HG03039 (cell line): ENCODE measurements at regions not wholly inside any gene's neighbourhood (a gene's known extent, or its start where the extent isn't known, plus 50 kb on each side); places are given as distances from the start of the nearest gene placed in this dataset.

Source experiments
- ATAC-seq: cut with Tn5 transposase; IDR thresholded peaks from one replicate; pipeline ENCODE4 v1.9.1; 2021; ENCODE audit warnings: mild to moderate bottlenecking, moderate library complexity; ENCODE audit not compliant: unreplicated experiment

GRCh38 chr13:33739254-33739653 is 78.7 kb upstream of the RFC3 start:
- ATAC-seq, result no peak

- no peak for ATAC-seq
These were observed 77.8 kb upstream of the RFC3 start for GRCh38 chr13:33740134-33740538.

- no peak for ATAC-seq
These were observed 75.6 kb upstream of the RFC3 start for GRCh38 chr13:33742321-33742720.

- ATAC-seq, result peak; percentile 70
These were observed 74.2 kb upstream of the RFC3 start for GRCh38 chr13:33743438-33744368.

- no peak for ATAC-seq
These were observed 73.2 kb upstream of the RFC3 start for GRCh38 chr13:33744589-33745369.

- peak; percentile 53 for ATAC-seq
These were observed 72.3 kb upstream of the RFC3 start for GRCh38 chr13:33745370-33746324.

- no peak for ATAC-seq
These were observed 71.1 kb upstream of the RFC3 start for GRCh38 chr13:33746867-33747266.

- no peak for ATAC-seq
These were observed 66.8 kb upstream of the RFC3 start for GRCh38 chr13:33751151-33751550.

- no peak for ATAC-seq
These were observed 65.9 kb upstream of the RFC3 start for GRCh38 chr13:33752094-33752493.

GRCh38 chr13:33752597-33752996 is 65.4 kb upstream of the RFC3 start:
- ATAC-seq, result no peak

- no peak for ATAC-seq
These were observed 61.0 kb upstream of the RFC3 start for GRCh38 chr13:33756929-33757328.

GRCh38 chr13:33757713-33758112 is 60.2 kb upstream of the RFC3 start:
- ATAC-seq, result peak; percentile 66

- ATAC-seq, result peak; percentile 77
These were observed 59.8 kb upstream of the RFC3 start for GRCh38 chr13:33758113-33758512.

- no peak for ATAC-seq
These were observed 56.2 kb upstream of the RFC3 start for GRCh38 chr13:33761740-33762139.

- no peak for ATAC-seq
These were observed 54.9 kb upstream of the RFC3 start for GRCh38 chr13:33763021-33763420.

GRCh38 chr13:33764716-33765115 is 53.2 kb upstream of the RFC3 start:
- ATAC-seq, result no peak

GRCh38 chr13:33766329-33767123 is 51.4 kb upstream of the RFC3 start:
- ATAC-seq, result no peak

- ATAC-seq, result no peak
These were observed 50.8 kb upstream of the RFC3 start for GRCh38 chr13:33767140-33767539.
